ENCODE measurements at regions not wholly inside any gene's neighbourhood (a gene's known extent, or its start where the extent isn't known, plus 50 kb on each side); places are given as distances from the start of the nearest gene placed in this dataset.

GRCh38 chrX:134734466-134734952 is 62.5 kb downstream of the PABIR2 start:
- TF ChIP-seq SIN3A (IDR thresholded peaks at IDR 0.05; ENCODE audit: borderline replicate concordance, insufficient read depth, low read depth, low read length) (no peak), POLR2AphosphoS5 (IDR thresholded peaks at IDR 0.05; ENCODE audit: low read depth, low read length) (no peak), TCF7L2 (IDR thresholded peaks at IDR 0.05; ENCODE audit: low read depth, low read length) (no peak)
- TF ChIP-seq, protein P1, sequence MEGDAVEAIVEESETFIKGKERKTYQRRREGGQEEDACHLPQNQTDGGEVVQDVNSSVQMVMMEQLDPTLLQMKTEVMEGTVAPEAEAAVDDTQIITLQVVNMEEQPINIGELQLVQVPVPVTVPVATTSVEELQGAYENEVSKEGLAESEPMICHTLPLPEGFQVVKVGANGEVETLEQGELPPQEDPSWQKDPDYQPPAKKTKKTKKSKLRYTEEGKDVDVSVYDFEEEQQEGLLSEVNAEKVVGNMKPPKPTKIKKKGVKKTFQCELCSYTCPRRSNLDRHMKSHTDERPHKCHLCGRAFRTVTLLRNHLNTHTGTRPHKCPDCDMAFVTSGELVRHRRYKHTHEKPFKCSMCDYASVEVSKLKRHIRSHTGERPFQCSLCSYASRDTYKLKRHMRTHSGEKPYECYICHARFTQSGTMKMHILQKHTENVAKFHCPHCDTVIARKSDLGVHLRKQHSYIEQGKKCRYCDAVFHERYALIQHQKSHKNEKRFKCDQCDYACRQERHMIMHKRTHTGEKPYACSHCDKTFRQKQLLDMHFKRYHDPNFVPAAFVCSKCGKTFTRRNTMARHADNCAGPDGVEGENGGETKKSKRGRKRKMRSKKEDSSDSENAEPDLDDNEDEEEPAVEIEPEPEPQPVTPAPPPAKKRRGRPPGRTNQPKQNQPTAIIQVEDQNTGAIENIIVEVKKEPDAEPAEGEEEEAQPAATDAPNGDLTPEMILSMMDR (IDR thresholded peaks at IDR 0.05) = no peak
- TF ChIP-seq, protein P2, sequence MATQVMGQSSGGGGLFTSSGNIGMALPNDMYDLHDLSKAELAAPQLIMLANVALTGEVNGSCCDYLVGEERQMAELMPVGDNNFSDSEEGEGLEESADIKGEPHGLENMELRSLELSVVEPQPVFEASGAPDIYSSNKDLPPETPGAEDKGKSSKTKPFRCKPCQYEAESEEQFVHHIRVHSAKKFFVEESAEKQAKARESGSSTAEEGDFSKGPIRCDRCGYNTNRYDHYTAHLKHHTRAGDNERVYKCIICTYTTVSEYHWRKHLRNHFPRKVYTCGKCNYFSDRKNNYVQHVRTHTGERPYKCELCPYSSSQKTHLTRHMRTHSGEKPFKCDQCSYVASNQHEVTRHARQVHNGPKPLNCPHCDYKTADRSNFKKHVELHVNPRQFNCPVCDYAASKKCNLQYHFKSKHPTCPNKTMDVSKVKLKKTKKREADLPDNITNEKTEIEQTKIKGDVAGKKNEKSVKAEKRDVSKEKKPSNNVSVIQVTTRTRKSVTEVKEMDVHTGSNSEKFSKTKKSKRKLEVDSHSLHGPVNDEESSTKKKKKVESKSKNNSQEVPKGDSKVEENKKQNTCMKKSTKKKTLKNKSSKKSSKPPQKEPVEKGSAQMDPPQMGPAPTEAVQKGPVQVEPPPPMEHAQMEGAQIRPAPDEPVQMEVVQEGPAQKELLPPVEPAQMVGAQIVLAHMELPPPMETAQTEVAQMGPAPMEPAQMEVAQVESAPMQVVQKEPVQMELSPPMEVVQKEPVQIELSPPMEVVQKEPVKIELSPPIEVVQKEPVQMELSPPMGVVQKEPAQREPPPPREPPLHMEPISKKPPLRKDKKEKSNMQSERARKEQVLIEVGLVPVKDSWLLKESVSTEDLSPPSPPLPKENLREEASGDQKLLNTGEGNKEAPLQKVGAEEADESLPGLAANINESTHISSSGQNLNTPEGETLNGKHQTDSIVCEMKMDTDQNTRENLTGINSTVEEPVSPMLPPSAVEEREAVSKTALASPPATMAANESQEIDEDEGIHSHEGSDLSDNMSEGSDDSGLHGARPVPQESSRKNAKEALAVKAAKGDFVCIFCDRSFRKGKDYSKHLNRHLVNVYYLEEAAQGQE (IDR thresholded peaks at IDR 0.05; ENCODE audit: insufficient read depth in 1 of 2, low read depth in 2 of 2, low read length in 1 of 2) = no peak
- Histone ChIP-seq H3K9me3 (ENCODE audit: control insufficient read depth, insufficient read depth, low read depth, low read length) (no peaks in the 10 kb centered on the region), H3K27me3 (ENCODE audit: control insufficient read depth, insufficient read depth, low read length) (no peaks in the 10 kb centered on the region), H3K4me3 (ENCODE audit: low read depth in 2 of 2, low read length in 2 of 2) (no peak overlapping the region), H3K4me1 (ENCODE audit: control insufficient read depth, insufficient read depth, low read length) (no peaks in the 10 kb centered on the region), H3K27ac (ENCODE audit: low read length) (no peak overlapping the region), H3K36me3 (ENCODE audit: control insufficient read depth, insufficient read depth, low read length) (no peaks in the 10 kb centered on the region)
- CTCF ChIA-PET = no interaction called here
- ATAC-seq = no peak
- intact Hi-C loops (cut with micrococcal nuclease; ENCODE audit: unreplicated experiment) (no loop called here), in situ Hi-C loops (cut with HindIII; ENCODE audit: low pct_unique_long_range_greater_than_20kb, low sequenced_read_pairs) (no loop called here)
- BruUV-seq (replicated peaks) = no TSS peak
- POLR2A ChIA-PET = no interaction called here
- DNase-seq (ENCODE audit: low read depth, low spot score) = no peak

DNA sequence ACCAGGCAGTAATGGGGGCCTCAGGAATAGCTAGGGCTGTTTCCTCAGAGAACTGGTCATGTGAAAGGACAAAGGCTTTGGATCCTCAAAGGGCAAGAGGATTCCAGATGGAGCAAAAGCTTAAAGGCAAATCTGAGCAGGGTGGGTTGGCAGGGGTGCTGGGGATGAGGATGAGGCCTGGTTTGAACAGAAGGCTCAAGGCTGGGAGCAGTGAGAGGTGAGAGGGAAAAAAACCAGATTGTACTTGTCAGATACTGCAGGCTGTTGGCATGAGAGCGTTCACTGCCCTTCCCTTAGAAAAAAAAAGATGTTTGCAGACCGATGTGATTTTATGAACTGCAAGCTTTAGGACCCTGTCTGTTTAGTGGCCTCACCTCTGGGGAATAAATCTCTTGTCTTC is 63.4 kb downstream of the PABIR2 start:
- no peak overlapping the region for H3K27ac ChIP-seq (ENCODE audit: low read length)
- CTCF ChIA-PET = no interaction called here
- POLR2A ChIA-PET = no interaction called here
- no peaks in the 10 kb centered on the region for H3K9me3 ChIP-seq (ENCODE audit: control insufficient read depth, insufficient read depth, low read depth, low read length)
- DNase-seq (ENCODE audit: low read depth, low spot score) (no peak), ATAC-seq (no peak)
- TF ChIP-seq SIN3A (IDR thresholded peaks at IDR 0.05; ENCODE audit: borderline replicate concordance, insufficient read depth, low read depth, low read length) (no peak), POLR2AphosphoS5 (IDR thresholded peaks at IDR 0.05; ENCODE audit: low read depth, low read length) (no peak), TCF7L2 (IDR thresholded peaks at IDR 0.05; ENCODE audit: low read depth, low read length) (no peak)
- TF ChIP-seq, protein P2 (IDR thresholded peaks at IDR 0.05; ENCODE audit: insufficient read depth in 1 of 2, low read depth in 2 of 2, low read length in 1 of 2) = no peak
- TF ChIP-seq, protein P1 (IDR thresholded peaks at IDR 0.05) = no peak
- intact Hi-C loops (cut with micrococcal nuclease; ENCODE audit: unreplicated experiment) = no loop called here
- in situ Hi-C loops (cut with HindIII; ENCODE audit: low pct_unique_long_range_greater_than_20kb, low sequenced_read_pairs) = no loop called here
- H3K36me3 ChIP-seq (ENCODE audit: control insufficient read depth, insufficient read depth, low read length) = no peaks in the 10 kb centered on the region
- no peaks in the 10 kb centered on the region for H3K27me3 ChIP-seq (ENCODE audit: control insufficient read depth, insufficient read depth, low read length)
- no peak overlapping the region for H3K4me3 ChIP-seq (ENCODE audit: low read depth in 2 of 2, low read length in 2 of 2)
- H3K4me1 ChIP-seq (ENCODE audit: control insufficient read depth, insufficient read depth, low read length) = no peaks in the 10 kb centered on the region
- no TSS peak for BruUV-seq (replicated peaks)

Measured in Panc1 (cell line).